ENCODE measurements at regions not wholly inside any gene's neighbourhood (a gene's known extent, or its start where the extent isn't known, plus 50 kb on each side); places are given as distances from the start of the nearest gene placed in this dataset.

GRCh38 chr14:97005934-97006333 is 208.8 kb downstream of the VRK1 start:
- DNase-seq (ENCODE audit: low read depth) = no peak
- no peak for TF ChIP-seq MAX (IDR thresholded peaks at IDR 0.05; ENCODE audit: low read depth, low read length)
- no peak for TF ChIP-seq MYC (IDR thresholded peaks at IDR 0.05; ENCODE audit: low read depth, low read length)
- TF ChIP-seq CTCF (IDR thresholded peaks at IDR 0.05; ENCODE audit: low read depth, low read length) = no peak
- no peak for TF ChIP-seq POLR2A (IDR thresholded peaks at IDR 0.05; ENCODE audit: extremely low read depth, insufficient read length)
- no peak overlapping the region for H3K4me3 ChIP-seq (ENCODE audit: low read depth, low read length)

DNA sequence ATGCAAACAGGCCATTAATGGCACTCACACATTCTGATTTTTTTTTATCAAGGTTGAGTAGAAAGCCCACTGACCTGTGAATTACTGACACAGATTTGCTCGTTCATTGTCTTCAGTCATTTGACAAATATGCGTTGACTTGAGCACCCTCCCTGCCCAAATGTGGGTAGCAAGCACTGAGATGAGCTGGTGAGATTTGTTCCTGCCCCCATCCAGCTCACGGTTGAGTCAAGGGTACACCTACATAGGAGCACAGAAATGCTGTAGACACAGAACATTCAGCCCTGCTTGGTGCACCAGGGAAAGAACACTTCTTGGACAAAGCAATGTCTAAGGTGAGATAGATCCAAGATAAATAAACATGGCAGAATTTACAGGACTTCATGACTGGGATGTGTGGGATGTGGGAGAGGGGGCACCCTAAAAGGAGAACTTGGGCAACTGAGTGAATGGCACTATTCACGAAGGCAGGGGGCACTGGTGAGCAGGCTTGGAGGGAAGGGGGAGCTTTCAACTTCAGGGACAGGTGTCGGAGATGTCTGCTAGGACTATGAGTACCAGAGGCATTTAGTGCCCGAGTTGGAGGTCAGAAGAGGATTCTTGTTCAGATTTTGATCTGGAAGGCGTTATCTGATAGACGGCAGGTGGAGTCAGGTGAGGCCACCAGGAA is 213.4 kb downstream of the VRK1 start:
- peak; percentile 11 for DNase-seq (ENCODE audit: low read depth)
- no peak overlapping the region for H3K4me3 ChIP-seq (ENCODE audit: low read depth, low read length)
- TF ChIP-seq CTCF (IDR thresholded peaks at IDR 0.05; ENCODE audit: low read depth, low read length) (peak; percentile 12), POLR2A (IDR thresholded peaks at IDR 0.05; ENCODE audit: extremely low read depth, insufficient read length) (no peak)

DNA sequence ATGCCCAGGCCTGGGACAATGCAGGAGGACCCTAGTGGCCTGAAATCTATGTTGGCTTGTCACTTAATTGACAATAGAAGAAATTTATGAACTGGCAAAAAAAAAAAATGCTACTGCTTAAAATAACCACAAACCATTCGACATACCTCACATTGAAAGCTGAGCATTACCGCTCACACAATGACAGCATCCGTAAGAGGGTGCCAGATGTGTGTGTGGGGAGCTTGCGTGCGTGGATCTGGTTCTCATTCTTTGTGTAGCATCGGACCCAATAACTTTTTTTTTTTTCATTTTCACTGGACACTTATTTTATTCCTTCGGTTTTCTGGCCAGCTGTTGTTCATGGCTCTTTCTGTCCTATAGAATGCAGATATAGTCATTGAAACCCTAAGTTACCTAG is 216.7 kb downstream of the VRK1 start:
- no peak for DNase-seq (ENCODE audit: low read depth)
- no peak overlapping the region for H3K4me3 ChIP-seq (ENCODE audit: low read depth, low read length)
- TF ChIP-seq MYC (IDR thresholded peaks at IDR 0.05; ENCODE audit: low read depth, low read length) (no peak), POLR2A (IDR thresholded peaks at IDR 0.05; ENCODE audit: extremely low read depth, insufficient read length) (no peak), MAX (IDR thresholded peaks at IDR 0.05; ENCODE audit: low read depth, low read length) (no peak), CTCF (IDR thresholded peaks at IDR 0.05; ENCODE audit: low read depth, low read length) (no peak)

GRCh38 chr14:97021001-97021400 is 223.8 kb downstream of the VRK1 start:
- peak; percentile 53 for DNase-seq (ENCODE audit: low read depth)
- H3K4me3 ChIP-seq (ENCODE audit: low read depth, low read length) = no peak overlapping the region
- TF ChIP-seq MAX (IDR thresholded peaks at IDR 0.05; ENCODE audit: low read depth, low read length) = peak; percentile 54
- TF ChIP-seq POLR2A (IDR thresholded peaks at IDR 0.05; ENCODE audit: extremely low read depth, insufficient read length) = no peak

DNA sequence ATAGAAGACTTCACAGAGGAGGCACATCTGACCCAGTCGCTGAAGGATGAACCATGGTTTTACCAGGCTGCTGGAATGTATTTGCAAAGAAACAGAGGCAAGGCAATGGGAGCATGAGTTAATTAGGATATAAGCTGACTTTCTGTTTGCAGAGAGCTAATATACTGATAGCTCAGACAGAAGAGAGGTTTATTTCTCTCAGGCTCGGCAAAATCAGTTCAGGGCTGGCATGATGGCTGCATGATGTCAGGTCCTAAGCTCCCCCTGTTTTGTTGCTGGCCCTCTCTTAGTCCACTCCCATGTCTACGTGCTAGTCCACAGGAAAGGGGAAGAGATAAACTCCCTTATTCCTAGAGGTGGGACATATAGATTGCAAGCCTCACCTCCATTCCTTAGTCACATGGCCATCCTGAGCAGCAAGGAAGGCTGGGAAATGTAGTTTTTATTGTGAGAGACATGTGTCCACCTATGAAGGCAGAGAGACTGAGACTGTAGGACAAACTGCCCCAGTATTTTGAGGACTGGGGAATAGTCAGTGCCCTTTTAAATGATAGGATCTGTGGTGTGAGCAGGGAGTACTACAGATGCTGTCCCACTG is 224.5 kb downstream of the VRK1 start:
- DNase-seq (ENCODE audit: low read depth) = no peak

GRCh38 chr14:97022741-97023140 is 225.6 kb downstream of the VRK1 start:
- no peak overlapping the region for H3K4me3 ChIP-seq (ENCODE audit: low read depth, low read length)
- no peak for DNase-seq (ENCODE audit: low read depth)
- no peak for TF ChIP-seq MAX (IDR thresholded peaks at IDR 0.05; ENCODE audit: low read depth, low read length)
- TF ChIP-seq MYC (IDR thresholded peaks at IDR 0.05; ENCODE audit: low read depth, low read length) = no peak
- no peak for TF ChIP-seq POLR2A (IDR thresholded peaks at IDR 0.05; ENCODE audit: extremely low read depth, insufficient read length)
- TF ChIP-seq CTCF (IDR thresholded peaks at IDR 0.05; ENCODE audit: low read depth, low read length) = no peak

More for the DNA sequence above, 224.5 kb downstream of the VRK1 start:
- no peak overlapping the region for H3K4me3 ChIP-seq (ENCODE audit: low read depth, low read length)
- TF ChIP-seq POLR2A (IDR thresholded peaks at IDR 0.05; ENCODE audit: extremely low read depth, insufficient read length) (no peak), MAX (IDR thresholded peaks at IDR 0.05; ENCODE audit: low read depth, low read length) (peak; percentile 42; the same call in 1 of the 2 replicates)

Measured in NB4 (cell line).